ENCODE measurements at regions not wholly inside any gene's neighbourhood (a gene's known extent, or its start where the extent isn't known, plus 50 kb on each side); places are given as distances from the start of the nearest gene placed in this dataset.

- TF ChIP-seq, protein P1, sequence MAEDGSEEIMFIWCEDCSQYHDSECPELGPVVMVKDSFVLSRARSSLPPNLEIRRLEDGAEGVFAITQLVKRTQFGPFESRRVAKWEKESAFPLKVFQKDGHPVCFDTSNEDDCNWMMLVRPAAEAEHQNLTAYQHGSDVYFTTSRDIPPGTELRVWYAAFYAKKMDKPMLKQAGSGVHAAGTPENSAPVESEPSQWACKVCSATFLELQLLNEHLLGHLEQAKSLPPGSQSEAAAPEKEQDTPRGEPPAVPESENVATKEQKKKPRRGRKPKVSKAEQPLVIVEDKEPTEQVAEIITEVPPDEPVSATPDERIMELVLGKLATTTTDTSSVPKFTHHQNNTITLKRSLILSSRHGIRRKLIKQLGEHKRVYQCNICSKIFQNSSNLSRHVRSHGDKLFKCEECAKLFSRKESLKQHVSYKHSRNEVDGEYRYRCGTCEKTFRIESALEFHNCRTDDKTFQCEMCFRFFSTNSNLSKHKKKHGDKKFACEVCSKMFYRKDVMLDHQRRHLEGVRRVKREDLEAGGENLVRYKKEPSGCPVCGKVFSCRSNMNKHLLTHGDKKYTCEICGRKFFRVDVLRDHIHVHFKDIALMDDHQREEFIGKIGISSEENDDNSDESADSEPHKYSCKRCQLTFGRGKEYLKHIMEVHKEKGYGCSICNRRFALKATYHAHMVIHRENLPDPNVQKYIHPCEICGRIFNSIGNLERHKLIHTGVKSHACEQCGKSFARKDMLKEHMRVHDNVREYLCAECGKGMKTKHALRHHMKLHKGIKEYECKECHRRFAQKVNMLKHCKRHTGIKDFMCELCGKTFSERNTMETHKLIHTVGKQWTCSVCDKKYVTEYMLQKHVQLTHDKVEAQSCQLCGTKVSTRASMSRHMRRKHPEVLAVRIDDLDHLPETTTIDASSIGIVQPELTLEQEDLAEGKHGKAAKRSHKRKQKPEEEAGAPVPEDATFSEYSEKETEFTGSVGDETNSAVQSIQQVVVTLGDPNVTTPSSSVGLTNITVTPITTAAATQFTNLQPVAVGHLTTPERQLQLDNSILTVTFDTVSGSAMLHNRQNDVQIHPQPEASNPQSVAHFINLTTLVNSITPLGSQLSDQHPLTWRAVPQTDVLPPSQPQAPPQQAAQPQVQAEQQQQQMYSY (CRISPR knock-in tag; IDR thresholded peaks at IDR 0.05): no peak
These were observed 560.3 kb upstream of the ANO3 start (continued) for GRCh38 chr11:25771605-25772004.

- no peaks in the 10 kb centered on the region for H3K9me3 Mint-ChIP-seq
- ATAC-seq (no peak), DNase-seq (ENCODE audit: low spot score) (no peak)
- H3K27me3 Mint-ChIP-seq (ENCODE audit: low read depth): no peaks in the 10 kb centered on the region
- H3K4me3 Mint-ChIP-seq: no peak overlapping the region
- H3K36me3 Mint-ChIP-seq: no peaks in the 10 kb centered on the region
- ChIA-PET CTCF (interaction anchor here (1.0 kb wide), 1 partner anchor 41 kb away, joined by 4 read pairs; no protein-coding TSS in a partner anchor), POLR2A (no interaction called here)
- no peak for TF ChIP-seq CREB1 (CRISPR knock-in tag; IDR thresholded peaks at IDR 0.05)
- TF ChIP-seq ZNF317 (CRISPR knock-in tag; IDR thresholded peaks at IDR 0.05; ENCODE audit: borderline replicate concordance, low read depth): no peak
- no peak for TF ChIP-seq TEAD1 (CRISPR knock-in tag; IDR thresholded peaks at IDR 0.05)
- no peak for TF ChIP-seq ARID4B (CRISPR knock-in tag; IDR thresholded peaks at IDR 0.05; ENCODE audit: borderline replicate concordance)
- TF ChIP-seq JUN (CRISPR knock-in tag; IDR thresholded peaks at IDR 0.05): no peak
- no peak for TF ChIP-seq EMX1 (CRISPR knock-in tag; IDR thresholded peaks at IDR 0.05)
- TF ChIP-seq ATF1 (CRISPR knock-in tag; IDR thresholded peaks at IDR 0.05): no peak
- TF ChIP-seq USF2 (CRISPR knock-in tag; IDR thresholded peaks at IDR 0.05): no peak
- no peak for TF ChIP-seq NR2C2 (CRISPR knock-in tag; IDR thresholded peaks at IDR 0.05)
- TF ChIP-seq STAT6 (CRISPR knock-in tag; conservative IDR thresholded peaks at IDR 0.05; ENCODE audit: low read depth): no peak
- no peak for TF ChIP-seq IRF1 (CRISPR knock-in tag; IDR thresholded peaks at IDR 0.05)
- TF ChIP-seq FOXJ3 (CRISPR knock-in tag; IDR thresholded peaks at IDR 0.05; ENCODE audit: borderline replicate concordance): no peak
- H3K27ac Mint-ChIP-seq: no peak overlapping the region
- peaks cover 9% of the 10 kb centered on the region for H3K4me1 Mint-ChIP-seq
These were observed 556.3 kb upstream of the ANO3 start for GRCh38 chr11:25775603-25776002.
